Lower lobe of right lung (tissue), 2 donors: ENCODE measurements at regions not wholly inside any gene's neighbourhood (a gene's known extent, or its start where the extent isn't known, plus 50 kb on each side); places are given as distances from the start of the nearest gene placed in this dataset.

Experiments used
- ATAC-seq, 2 donors: fragments of 200-7000 bp; cut with Tn5 transposase; one replicate each; pipeline ENCODE4 v1.9.1; 2020 to 2022; ENCODE audit warnings: mild to moderate bottlenecking in 2 of 2, moderate library complexity in 2 of 2
- DNase-seq: peaks from one replicate; pipeline ENCODE4 v3.0.0-alpha.2; 2020
- H3K27ac ChIP-seq: fragments of 200-600 bp; one replicate; pipeline ENCODE4 v1.8.0; 2022
- H3K27me3 ChIP-seq: fragments of 200-600 bp; one replicate; pipeline ENCODE4 v1.8.0; 2022; ENCODE audit warnings: low read depth
- H3K36me3 ChIP-seq: fragments of 200-600 bp; one replicate; pipeline ENCODE4 v1.8.0; 2022; ENCODE audit warnings: mild to moderate bottlenecking
- H3K4me1 ChIP-seq: fragments of 200-600 bp; one replicate; pipeline ENCODE4 v1.8.0; 2022
- H3K4me3 ChIP-seq: fragments of 200-600 bp; one replicate; pipeline ENCODE4 v1.8.0; 2022; ENCODE audit warnings: mild to moderate bottlenecking
- H3K9me3 ChIP-seq: fragments of 200-600 bp; one replicate; pipeline ENCODE4 v1.8.0; 2022
- CTCF ChIP-seq: fragments of 200-600 bp; IDR thresholded peaks from one replicate; pipeline ENCODE4 v1.8.0; 2022; ENCODE audit warnings: antibody characterized with exemption, mild to moderate bottlenecking
- intact Hi-C: fragments of 100-400 bp; cut with DNase I; formaldehyde crosslinking; loops from one replicate; pipeline ENCODE4 v1.11.0; 2022
- donor health status: DM: no; HTN: yes; CAD: no; lungs with severe emphysema.

- DNase-seq, result no peak
Measured at GRCh38 chr13:53340505-53341143, 312.0 kb downstream of the OLFM4 start.

GRCh38 chr13:53341144-53341510, 312.5 kb downstream of the OLFM4 start:
- DNase-seq (no peak), ATAC-seq (no peak)
- no peak for TF ChIP-seq CTCF
- Histone ChIP-seq H3K4me3 (no peak overlapping the region), H3K27me3 (no peaks in the 10 kb centered on the region), H3K9me3 (no peaks in the 10 kb centered on the region), H3K27ac (no peak overlapping the region), H3K4me1 (no peaks in the 10 kb centered on the region), H3K36me3 (no peaks in the 10 kb centered on the region)
- intact Hi-C loops, result no loop called here

More at GRCh38 chr13:53340505-53341143, 312.0 kb downstream of the OLFM4 start:
- Histone ChIP-seq H3K4me1 (no peaks in the 10 kb centered on the region), H3K27me3 (no peaks in the 10 kb centered on the region), H3K9me3 (no peaks in the 10 kb centered on the region), H3K27ac (no peak overlapping the region), H3K36me3 (no peaks in the 10 kb centered on the region), H3K4me3 (no peak overlapping the region)
- intact Hi-C loops, result no loop called here
- TF ChIP-seq CTCF, result no peak
- ATAC-seq, result no peak

- no peak for DNase-seq
- no peaks in the 10 kb centered on the region for H3K4me1 ChIP-seq
- no peak for TF ChIP-seq CTCF
- no peaks in the 10 kb centered on the region for H3K27me3 ChIP-seq
- no peak for ATAC-seq
- intact Hi-C loops, result no loop called here
- H3K9me3 ChIP-seq, result no peaks in the 10 kb centered on the region
- no peaks in the 10 kb centered on the region for H3K36me3 ChIP-seq
- H3K4me3 ChIP-seq, result no peak overlapping the region
- H3K27ac ChIP-seq, result no peak overlapping the region
Measured at GRCh38 chr13:53342623-53343360, 314.2 kb downstream of the OLFM4 start.

GRCh38 chr13:53343361-53343744, 314.7 kb downstream of the OLFM4 start:
- Histone ChIP-seq H3K4me3 (no peak overlapping the region), H3K27ac (no peak overlapping the region), H3K9me3 (no peaks in the 10 kb centered on the region), H3K27me3 (no peaks in the 10 kb centered on the region), H3K36me3 (no peaks in the 10 kb centered on the region), H3K4me1 (no peaks in the 10 kb centered on the region)
- DNase-seq, result no peak
- intact Hi-C loops, result no loop called here
- TF ChIP-seq CTCF, result no peak
- no peak for ATAC-seq

GRCh38 chr13:53351021-53351420, 322.4 kb downstream of the OLFM4 start:
- H3K27ac ChIP-seq, result no peak overlapping the region
- H3K4me3 ChIP-seq, result no peak overlapping the region
- intact Hi-C loops, result no loop called here
- H3K4me1 ChIP-seq, result no peaks in the 10 kb centered on the region
- H3K27me3 ChIP-seq, result no peaks in the 10 kb centered on the region
- TF ChIP-seq CTCF, result no peak
- ATAC-seq (no peak), DNase-seq (no peak)
- no peaks in the 10 kb centered on the region for H3K9me3 ChIP-seq
- H3K36me3 ChIP-seq, result no peaks in the 10 kb centered on the region
